ENCODE measurements at regions not wholly inside any gene's neighbourhood (a gene's known extent, or its start where the extent isn't known, plus 50 kb on each side); places are given as distances from the start of the nearest gene placed in this dataset.

GRCh38 chr2:17136877-17137276 lies 381.4 kb downstream of the RAD51AP2 start:
- no peak for TF ChIP-seq CTCF (IDR thresholded peaks at IDR 0.05; ENCODE audit: insufficient read depth, low read depth, low read length)
- no peak for TF ChIP-seq EZH2 (IDR thresholded peaks at IDR 0.05; ENCODE audit: insufficient read depth, low read length)
